ENCODE measurements at regions not wholly inside any gene's neighbourhood (a gene's known extent, or its start where the extent isn't known, plus 50 kb on each side); places are given as distances from the start of the nearest gene placed in this dataset.

DNA sequence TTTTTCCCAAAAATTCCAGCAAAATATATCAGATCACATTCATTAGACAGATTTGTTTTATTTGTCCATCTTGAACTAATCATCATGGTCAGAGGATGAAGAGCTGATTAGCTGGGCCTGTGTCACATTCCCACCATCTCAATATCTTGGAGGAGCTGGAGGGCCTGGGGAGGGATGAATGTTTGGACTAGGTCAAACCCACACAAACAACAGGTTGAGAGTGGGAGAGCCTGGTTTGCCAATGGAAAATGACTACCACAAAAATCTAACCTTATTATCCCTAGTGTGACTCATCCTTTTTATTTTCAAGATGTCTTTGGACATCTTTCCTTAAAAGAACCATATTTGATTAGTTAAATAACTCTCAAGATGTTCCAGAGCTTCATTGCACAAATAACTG is 242.4 kb downstream of the OGFRL1 start:
- TF ChIP-seq, protein P1, sequence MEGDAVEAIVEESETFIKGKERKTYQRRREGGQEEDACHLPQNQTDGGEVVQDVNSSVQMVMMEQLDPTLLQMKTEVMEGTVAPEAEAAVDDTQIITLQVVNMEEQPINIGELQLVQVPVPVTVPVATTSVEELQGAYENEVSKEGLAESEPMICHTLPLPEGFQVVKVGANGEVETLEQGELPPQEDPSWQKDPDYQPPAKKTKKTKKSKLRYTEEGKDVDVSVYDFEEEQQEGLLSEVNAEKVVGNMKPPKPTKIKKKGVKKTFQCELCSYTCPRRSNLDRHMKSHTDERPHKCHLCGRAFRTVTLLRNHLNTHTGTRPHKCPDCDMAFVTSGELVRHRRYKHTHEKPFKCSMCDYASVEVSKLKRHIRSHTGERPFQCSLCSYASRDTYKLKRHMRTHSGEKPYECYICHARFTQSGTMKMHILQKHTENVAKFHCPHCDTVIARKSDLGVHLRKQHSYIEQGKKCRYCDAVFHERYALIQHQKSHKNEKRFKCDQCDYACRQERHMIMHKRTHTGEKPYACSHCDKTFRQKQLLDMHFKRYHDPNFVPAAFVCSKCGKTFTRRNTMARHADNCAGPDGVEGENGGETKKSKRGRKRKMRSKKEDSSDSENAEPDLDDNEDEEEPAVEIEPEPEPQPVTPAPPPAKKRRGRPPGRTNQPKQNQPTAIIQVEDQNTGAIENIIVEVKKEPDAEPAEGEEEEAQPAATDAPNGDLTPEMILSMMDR (IDR thresholded peaks at IDR 0.05): no peak
- TF ChIP-seq POLR2A (IDR thresholded peaks at IDR 0.05): no peak
